HG03460 (cell line): ENCODE measurements at regions not wholly inside any gene's neighbourhood (a gene's known extent, or its start where the extent isn't known, plus 50 kb on each side); places are given as distances from the start of the nearest gene placed in this dataset.

ENCODE experiments used
- ATAC-seq: cut with Tn5 transposase; IDR thresholded peaks from one replicate; pipeline ENCODE4 v1.9.1; 2021; ENCODE audit not compliant: unreplicated experiment

GRCh38 chr18:34977838-34978532 lies 63.2 kb upstream of the MAPRE2 start:
- ATAC-seq, result peak; percentile 29

GRCh38 chr18:34978533-34978893 lies 62.7 kb upstream of the MAPRE2 start:
- no peak for ATAC-seq

- ATAC-seq, result no peak
These were observed 62.1 kb upstream of the MAPRE2 start for GRCh38 chr18:34978953-34979608.

- no peak for ATAC-seq
These were observed 59.7 kb upstream of the MAPRE2 start for GRCh38 chr18:34981487-34981886.

- no peak for ATAC-seq
These were observed 55.2 kb upstream of the MAPRE2 start for GRCh38 chr18:34985963-34986362.

GRCh38 chr18:34990597-34990996 lies 50.6 kb upstream of the MAPRE2 start:
- ATAC-seq, result no peak

GRCh38 chr18:34991152-34991551 lies 50.1 kb upstream of the MAPRE2 start:
- no peak for ATAC-seq
